Suppressor macrophage (primary cell): ENCODE measurements at regions not wholly inside any gene's neighbourhood (a gene's known extent, or its start where the extent isn't known, plus 50 kb on each side); places are given as distances from the start of the nearest gene placed in this dataset.
A peak's percentile ranks its signal among the peaks of the same experiment; 100 is the strongest.
"Not testable (repeated sequence)": the region's sequence is repeated elsewhere in the genome, so short reads cannot be mapped to it uniquely, and the experiment has no call there.

ENCODE experiments used
- DNase-seq, 4 experiments: peaks; one replicate each; pipeline ENCODE4 v3.0.0-alpha.2; 2020 to 2022

DNA sequence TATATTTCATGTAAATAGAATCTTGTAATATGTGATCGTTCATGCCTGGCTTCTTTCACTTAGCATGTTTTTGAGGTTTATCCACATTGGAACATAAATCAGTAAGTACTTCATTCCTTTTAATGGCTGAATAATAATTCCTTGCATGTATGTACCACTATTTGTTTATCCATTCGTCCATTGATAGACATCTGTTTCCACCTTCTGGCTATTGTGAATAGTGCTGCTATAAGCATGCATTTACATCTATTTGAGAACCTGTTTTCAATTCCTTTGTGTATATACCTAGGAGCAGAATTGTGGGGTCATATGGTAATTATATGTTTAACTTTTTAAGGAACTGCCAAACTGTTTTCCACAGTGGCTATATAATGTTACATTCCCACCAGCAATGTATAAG is 356.7 kb upstream of the DIPK2B start:
- no peak for DNase-seq

DNA sequence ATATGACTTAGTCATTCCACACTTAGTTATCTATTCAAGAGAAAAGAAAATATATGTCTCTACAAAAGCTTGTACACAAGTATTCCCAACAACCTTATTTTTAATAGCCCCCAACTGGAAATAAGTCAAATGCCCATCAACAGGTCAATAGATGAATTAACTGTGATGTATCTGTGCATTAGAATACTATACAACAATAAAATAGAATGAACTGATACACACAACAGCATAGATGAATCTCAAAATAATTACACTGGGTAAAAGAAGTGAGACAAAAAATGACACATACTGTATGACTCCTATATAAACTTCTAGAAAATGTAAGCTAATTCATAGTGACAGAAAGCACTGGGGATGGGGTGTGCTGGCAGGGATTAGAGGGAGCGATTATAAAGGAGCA is 354.1 kb upstream of the DIPK2B start:
- no peak for DNase-seq

GRCh38 chrX:45553417-45553816 is 352.7 kb upstream of the DIPK2B start:
- no peak for DNase-seq

DNA sequence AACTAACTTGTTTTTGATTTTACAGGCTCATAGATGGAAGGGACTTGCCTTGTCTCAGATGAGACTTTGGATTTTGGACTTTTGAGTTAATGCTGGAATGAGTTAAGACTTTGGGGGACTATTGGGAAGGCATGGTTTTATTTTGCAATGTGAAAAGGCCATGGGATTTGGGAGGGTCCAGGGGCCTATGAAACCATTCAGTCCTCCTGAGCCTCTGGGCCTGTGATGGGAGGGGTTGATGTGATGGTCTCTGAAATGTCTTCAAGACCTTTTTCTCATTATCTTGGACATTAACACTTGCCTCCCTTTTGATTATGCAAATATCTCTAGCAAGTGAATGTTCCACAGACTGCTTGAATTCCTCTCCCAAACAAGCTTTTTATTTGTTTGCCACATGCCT is 346.0 kb upstream of the DIPK2B start:
- not testable (repeated sequence) for DNase-seq

GRCh38 chrX:45540181-45540580 is 339.5 kb upstream of the DIPK2B start:
- no peak for DNase-seq

DNA sequence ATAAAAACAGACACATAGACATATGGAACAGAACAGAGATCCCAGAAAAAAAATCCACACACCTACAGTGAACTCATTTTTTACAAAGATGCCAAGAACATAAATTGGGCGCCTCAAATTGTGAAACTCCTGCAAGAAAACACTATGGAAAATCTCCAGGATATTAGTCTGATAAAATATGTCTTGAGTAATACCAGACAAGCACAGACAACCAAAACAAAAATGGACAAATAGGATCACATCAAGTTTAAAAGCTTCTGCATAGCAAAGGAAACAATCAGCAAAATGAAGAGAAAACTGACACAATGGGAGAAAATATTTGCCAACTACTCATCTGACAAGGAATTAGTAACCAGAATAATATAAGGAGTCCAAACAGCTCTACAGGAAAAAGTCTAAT is 337.3 kb upstream of the DIPK2B start:
- DNase-seq, result no peak

DNA sequence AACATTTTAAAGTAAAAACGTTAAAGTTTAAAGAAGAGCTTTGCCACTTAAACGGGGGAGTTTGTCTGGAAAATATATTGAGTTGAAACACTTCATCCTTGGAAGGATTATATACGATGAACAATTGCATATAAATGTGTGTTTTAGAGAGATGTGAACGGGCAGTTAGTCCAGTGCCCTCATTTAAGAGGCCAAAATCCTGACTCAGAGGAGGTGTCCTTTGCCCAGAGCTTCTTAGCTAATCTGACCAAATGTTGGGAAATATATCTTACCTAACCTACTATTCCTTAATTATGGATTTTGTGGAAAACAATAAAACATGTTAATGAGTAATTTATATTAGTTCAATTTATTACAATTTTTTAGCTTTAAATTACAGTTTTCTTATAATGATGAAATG is 327.2 kb upstream of the DIPK2B start:
- DNase-seq, result no peak

DNA sequence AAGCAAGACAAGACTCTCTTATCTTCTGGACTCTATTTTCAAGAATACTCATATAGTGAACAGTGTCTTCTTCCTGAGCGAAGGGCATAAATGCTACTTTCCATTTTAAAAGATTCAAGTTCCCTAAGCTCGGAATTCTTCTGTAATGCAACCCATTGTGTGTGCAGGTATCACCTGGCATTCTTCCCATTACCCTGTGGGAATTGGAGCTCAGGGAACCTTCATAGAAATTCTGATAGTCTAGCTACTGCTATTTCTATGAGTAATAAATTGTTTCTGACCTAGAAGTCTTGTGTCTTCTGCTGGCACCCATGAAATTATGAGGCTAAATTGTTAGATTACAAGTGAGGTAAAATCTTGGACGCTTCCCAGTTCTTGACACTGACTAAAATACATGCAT is 324.1 kb upstream of the DIPK2B start:
- DNase-seq, result no peak

DNA sequence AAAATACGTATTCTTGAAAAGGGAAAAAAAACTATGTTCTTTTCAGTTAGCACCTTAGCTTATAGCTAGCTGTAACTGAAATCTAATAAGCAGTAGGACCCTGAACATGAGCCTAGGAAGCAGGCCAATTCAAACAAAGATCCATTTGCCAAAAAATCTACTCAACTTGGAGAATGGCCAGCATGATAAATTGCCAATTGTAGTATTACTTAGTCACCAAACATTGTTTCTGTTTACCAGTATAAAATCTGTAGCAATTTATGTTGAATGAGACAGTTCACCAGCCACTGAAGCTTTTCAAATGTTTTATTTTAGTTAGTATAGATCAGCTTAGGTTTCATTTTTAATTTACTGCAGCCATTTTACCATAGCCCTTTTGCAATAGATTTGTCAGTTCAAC is 323.6 kb upstream of the DIPK2B start:
- no peak for DNase-seq

- DNase-seq, result no peak
Observed at GRCh38 chrX:45518552-45518951, 317.9 kb upstream of the DIPK2B start.

- no peak for DNase-seq
Observed at GRCh38 chrX:45517090-45517973, 316.7 kb upstream of the DIPK2B start.

GRCh38 chrX:45515262-45516215 is 314.9 kb upstream of the DIPK2B start:
- peak; percentile 74 to 92 (median 85) for DNase-seq

DNA sequence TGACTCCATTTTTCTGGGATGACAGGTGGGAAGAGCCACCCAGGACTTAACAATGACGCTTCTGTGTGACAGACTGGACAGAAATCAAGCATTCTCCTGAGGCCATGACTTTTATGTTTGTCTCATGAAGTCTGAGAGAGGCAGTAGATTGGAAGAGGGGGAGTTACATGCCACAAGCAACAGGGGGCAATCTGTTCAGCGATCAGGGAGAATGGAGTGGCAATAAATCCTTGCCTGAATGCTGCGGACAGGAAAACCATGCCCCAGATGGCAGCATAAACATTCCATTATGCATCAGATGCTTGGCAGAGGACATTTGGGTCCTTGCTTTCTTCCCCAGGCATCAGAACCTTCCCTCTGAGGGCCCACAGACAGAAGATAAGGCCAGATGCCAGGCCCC is 312.4 kb upstream of the DIPK2B start:
- no peak for DNase-seq

GRCh38 chrX:45508454-45508853 is 307.8 kb upstream of the DIPK2B start:
- DNase-seq, result no peak

- no peak for DNase-seq
Observed at GRCh38 chrX:45506149-45506730, 305.6 kb upstream of the DIPK2B start.

DNA sequence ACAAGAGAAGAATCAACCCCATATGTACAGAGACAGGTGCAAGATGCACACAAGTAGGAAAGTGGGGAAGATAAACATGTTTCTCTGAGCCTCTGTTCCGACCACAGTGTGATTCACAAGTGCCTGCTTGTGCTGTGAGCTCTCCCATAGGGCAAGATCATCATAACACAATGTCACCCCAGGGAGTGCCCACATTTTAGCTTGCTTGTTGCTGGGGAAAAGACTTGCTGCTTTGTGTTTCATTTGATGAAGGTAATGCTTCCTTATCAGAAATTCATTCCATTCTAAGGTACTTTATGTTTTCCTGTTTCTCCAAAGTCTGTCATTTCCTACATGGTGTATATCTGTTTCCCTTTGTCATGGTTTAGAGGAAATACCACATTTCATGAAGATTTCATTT is 304.5 kb upstream of the DIPK2B start:
- no peak for DNase-seq

- not testable (repeated sequence) for DNase-seq
Observed at GRCh38 chrX:45503787-45504362, 303.2 kb upstream of the DIPK2B start.

DNA sequence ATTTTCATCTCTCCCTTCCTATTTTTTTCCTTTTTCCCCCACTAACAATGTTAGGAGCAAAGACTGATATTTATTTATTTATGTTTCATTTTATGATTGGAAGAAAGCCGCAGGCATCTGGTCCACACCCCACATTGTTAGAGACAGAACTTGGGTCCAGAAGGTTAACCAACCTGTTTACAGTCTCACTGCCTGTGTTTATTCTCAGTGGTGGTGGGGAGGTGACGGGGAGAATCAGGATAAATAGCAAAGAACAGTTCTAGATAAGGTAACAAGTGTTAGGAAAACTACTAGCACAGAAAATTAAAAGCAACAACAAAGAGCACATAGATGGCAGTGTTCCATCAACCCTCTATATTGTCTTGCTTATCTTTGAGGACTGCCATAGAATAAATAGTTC is 301.7 kb upstream of the DIPK2B start:
- no peak for DNase-seq

DNA sequence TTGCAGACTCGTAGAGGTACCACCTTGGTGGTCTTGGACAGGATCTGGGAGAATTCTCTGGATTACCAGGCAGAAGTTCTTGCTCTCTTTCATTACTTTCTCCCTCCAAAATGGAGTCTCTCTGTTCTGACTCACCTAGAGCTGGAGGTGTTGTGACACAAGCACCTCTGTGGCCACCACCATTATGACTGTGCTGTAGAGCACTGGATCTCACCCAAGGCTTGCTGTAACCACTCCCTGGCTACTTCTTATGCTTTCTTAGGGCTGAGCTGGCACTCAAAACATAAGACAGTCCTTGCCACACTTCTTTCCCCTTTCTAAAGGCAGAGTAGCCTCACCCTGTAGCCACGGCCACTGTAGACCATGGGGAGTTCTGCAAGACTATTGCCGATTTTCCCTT is 296.6 kb upstream of the DIPK2B start:
- no peak for DNase-seq

DNA sequence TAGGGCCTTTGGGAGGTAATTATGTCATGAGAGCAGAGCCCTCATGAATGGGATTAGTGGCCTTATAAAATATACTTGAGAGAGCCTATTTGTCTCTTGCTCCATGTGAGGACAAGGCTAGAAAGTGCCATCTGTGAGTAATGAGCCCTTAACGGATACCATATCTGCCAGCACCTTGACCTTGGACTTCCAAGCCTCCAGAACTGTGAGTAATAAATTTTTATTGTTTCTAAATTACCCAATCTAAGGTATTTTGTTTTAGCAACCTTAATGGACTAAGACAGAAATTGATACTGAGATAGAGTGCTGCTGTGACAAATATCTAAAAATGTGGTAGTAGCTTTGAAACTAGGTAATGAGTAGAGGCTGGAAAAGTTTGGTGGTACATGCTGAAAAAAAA is 285.0 kb upstream of the DIPK2B start:
- no peak for DNase-seq

- no peak for DNase-seq
Observed at GRCh38 chrX:45479835-45480422, 279.3 kb upstream of the DIPK2B start.

DNA sequence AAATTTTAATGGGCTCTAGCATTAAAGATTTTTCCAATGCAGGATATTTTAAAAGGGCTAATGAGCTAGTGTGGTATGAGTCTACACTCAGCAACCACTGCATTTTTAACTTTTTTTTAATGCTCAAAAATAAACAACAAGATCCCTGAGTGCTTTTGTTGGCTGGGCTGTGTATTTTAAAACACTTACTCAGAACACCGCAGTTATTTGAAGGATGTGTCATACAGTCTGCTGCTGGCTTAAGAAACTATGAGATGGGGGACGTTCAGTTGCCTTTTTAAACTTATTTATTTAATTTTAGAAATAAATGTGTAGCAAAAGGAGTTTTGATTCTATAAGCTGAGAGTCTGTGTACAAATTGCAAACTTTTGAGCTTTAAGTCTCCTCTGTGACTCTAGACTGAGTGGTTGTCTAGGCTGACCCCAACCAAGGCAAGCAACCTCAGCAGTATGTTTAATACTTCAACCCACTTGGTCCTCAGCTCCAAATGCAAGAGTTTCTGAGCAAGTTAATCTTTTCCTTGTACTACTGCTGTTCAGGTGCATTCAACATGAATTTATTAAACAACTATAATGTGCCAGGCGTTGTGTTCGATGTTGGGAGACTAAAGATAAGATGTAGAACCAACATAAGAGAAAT is 278.6 kb upstream of the DIPK2B start:
- no peak for DNase-seq
